ENCODE measurements at regions not wholly inside any gene's neighbourhood (a gene's known extent, or its start where the extent isn't known, plus 50 kb on each side); places are given as distances from the start of the nearest gene placed in this dataset.

GRCh38 chr1:96361961-96362360, 359.6 kb upstream of the PTBP2 start:
- Mint-ChIP-seq H3K27me3 (peaks cover 22% of the 10 kb centered on the region), H3K4me3 (no peak overlapping the region), H3K4me1 (peaks cover 18% of the 10 kb centered on the region), H3K27ac (no peak overlapping the region), H3K9me3 (peaks cover 0 to 5% of the 10 kb centered on the region in 2 donors)
- ATAC-seq (no peak), DNase-seq (no peak)

- H3K27ac Mint-ChIP-seq: peak overlapping the region; percentile 48 to 50
- ATAC-seq: peak; percentile 99
- no peak overlapping the region for H3K4me3 Mint-ChIP-seq
Observed at GRCh38 chr1:96362623-96363022, 359.0 kb upstream of the PTBP2 start.

GRCh38 chr1:96363826-96364225, 357.8 kb upstream of the PTBP2 start:
- Mint-ChIP-seq H3K9me3 (peaks cover 0 to 5% of the 10 kb centered on the region in 2 donors), H3K4me1 (peaks cover 18% of the 10 kb centered on the region)

More at GRCh38 chr1:96362623-96363022, 359.0 kb upstream of the PTBP2 start:
- Mint-ChIP-seq H3K9me3 (peaks cover 0 to 5% of the 10 kb centered on the region in 2 donors), H3K27me3 (peaks cover 22% of the 10 kb centered on the region), H3K4me1 (peaks cover 18% of the 10 kb centered on the region)
- DNase-seq: peak; percentile 6 to 13

GRCh38 chr1:96364576-96364975, 357.0 kb upstream of the PTBP2 start:
- Mint-ChIP-seq H3K27ac (no peak overlapping the region), H3K9me3 (peaks cover 0 to 5% of the 10 kb centered on the region in 2 donors), H3K4me1 (peaks cover 18% of the 10 kb centered on the region), H3K4me3 (no peak overlapping the region), H3K27me3 (peaks cover 22% of the 10 kb centered on the region)
- DNase-seq (no peak), ATAC-seq (no peak)

More at GRCh38 chr1:96363826-96364225, 357.8 kb upstream of the PTBP2 start:
- Mint-ChIP-seq H3K4me3 (no peak overlapping the region), H3K27ac (no peak overlapping the region), H3K27me3 (peaks cover 22% of the 10 kb centered on the region)
- DNase-seq: no peak
- ATAC-seq: no peak

GRCh38 chr1:96365076-96365475, 356.5 kb upstream of the PTBP2 start:
- no peak overlapping the region for H3K4me3 Mint-ChIP-seq
- no peak for ATAC-seq
- DNase-seq: no peak
- peaks cover 18% of the 10 kb centered on the region for H3K4me1 Mint-ChIP-seq
- no peak overlapping the region for H3K27ac Mint-ChIP-seq
- peaks cover 0 to 5% of the 10 kb centered on the region in 2 donors for H3K9me3 Mint-ChIP-seq
- H3K27me3 Mint-ChIP-seq: peaks cover 21% of the 10 kb centered on the region

GRCh38 chr1:96365596-96366390, 355.8 kb upstream of the PTBP2 start:
- Mint-ChIP-seq H3K4me3 (no peak overlapping the region), H3K27me3 (peaks cover 14% of the 10 kb centered on the region), H3K4me1 (peaks cover 18% of the 10 kb centered on the region), H3K9me3 (peaks cover 0 to 5% of the 10 kb centered on the region in 2 donors), H3K27ac (no peak overlapping the region)
- DNase-seq (no peak), ATAC-seq (no peak)

- DNase-seq: no peak
- ATAC-seq: no peak
- no peak overlapping the region for H3K27ac Mint-ChIP-seq
Observed at GRCh38 chr1:96366516-96366915, 355.1 kb upstream of the PTBP2 start.

GRCh38 chr1:96367791-96368190, 353.8 kb upstream of the PTBP2 start:
- DNase-seq (no peak), ATAC-seq (no peak)
- Mint-ChIP-seq H3K9me3 (peaks cover 0 to 5% of the 10 kb centered on the region in 2 donors), H3K27me3 (peaks cover 5% of the 10 kb centered on the region), H3K27ac (no peak overlapping the region), H3K4me1 (peaks cover 8% of the 10 kb centered on the region), H3K4me3 (no peak overlapping the region)

More at GRCh38 chr1:96366516-96366915, 355.1 kb upstream of the PTBP2 start:
- H3K4me1 Mint-ChIP-seq: peaks cover 18% of the 10 kb centered on the region
- peaks cover 7% of the 10 kb centered on the region for H3K27me3 Mint-ChIP-seq
- H3K4me3 Mint-ChIP-seq: no peak overlapping the region
- H3K9me3 Mint-ChIP-seq: peaks cover 0 to 5% of the 10 kb centered on the region in 2 donors

GRCh38 chr1:96370757-96371156, 350.8 kb upstream of the PTBP2 start:
- Mint-ChIP-seq H3K4me1 (no peaks in the 10 kb centered on the region), H3K4me3 (no peak overlapping the region), H3K27me3 (no peaks in the 10 kb centered on the region), H3K27ac (no peak overlapping the region), H3K9me3 (no peaks in the 10 kb centered on the region)
- ATAC-seq: no peak
- DNase-seq: no peak

- H3K4me3 Mint-ChIP-seq: no peak overlapping the region
- ATAC-seq (no peak), DNase-seq (no peak)
- no peaks in the 10 kb centered on the region for H3K4me1 Mint-ChIP-seq
- H3K9me3 Mint-ChIP-seq: peaks cover 0 to 12% of the 10 kb centered on the region in 2 donors
- no peaks in the 10 kb centered on the region for H3K27me3 Mint-ChIP-seq
- no peak overlapping the region for H3K27ac Mint-ChIP-seq
Observed at GRCh38 chr1:96372881-96373280, 348.7 kb upstream of the PTBP2 start.

- Mint-ChIP-seq H3K9me3 (peaks cover 4 to 12% of the 10 kb centered on the region in 2 donors), H3K27ac (no peak overlapping the region)
- ATAC-seq: no peak
Observed at GRCh38 chr1:96374076-96374762, 347.4 kb upstream of the PTBP2 start.

GRCh38 chr1:96376846-96377245, 344.7 kb upstream of the PTBP2 start:
- H3K27ac Mint-ChIP-seq: no peak overlapping the region
- ATAC-seq (no peak), DNase-seq (no peak)
- peaks cover 4 to 12% of the 10 kb centered on the region in 2 donors for H3K9me3 Mint-ChIP-seq
- no peaks in the 10 kb centered on the region for H3K27me3 Mint-ChIP-seq
- H3K4me3 Mint-ChIP-seq: no peak overlapping the region
- no peaks in the 10 kb centered on the region for H3K4me1 Mint-ChIP-seq

More at GRCh38 chr1:96374076-96374762, 347.4 kb upstream of the PTBP2 start:
- Mint-ChIP-seq H3K4me1 (no peaks in the 10 kb centered on the region), H3K27me3 (no peaks in the 10 kb centered on the region), H3K4me3 (no peak overlapping the region)
- DNase-seq: no peak

- H3K9me3 Mint-ChIP-seq: peaks cover 4 to 18% of the 10 kb centered on the region in 2 donors
- DNase-seq (no peak), ATAC-seq (no peak)
- H3K4me1 Mint-ChIP-seq: no peaks in the 10 kb centered on the region
- H3K4me3 Mint-ChIP-seq: no peak overlapping the region
- no peaks in the 10 kb centered on the region for H3K27me3 Mint-ChIP-seq
- H3K27ac Mint-ChIP-seq: no peak overlapping the region
Observed at GRCh38 chr1:96384611-96385010, 337.0 kb upstream of the PTBP2 start.

- DNase-seq: no peak
- no peak overlapping the region for H3K27ac Mint-ChIP-seq
- no peak overlapping the region for H3K4me3 Mint-ChIP-seq
- peaks cover 9 to 11% of the 10 kb centered on the region in 2 donors for H3K9me3 Mint-ChIP-seq
- H3K27me3 Mint-ChIP-seq: no peaks in the 10 kb centered on the region
- no peaks in the 10 kb centered on the region for H3K4me1 Mint-ChIP-seq
- ATAC-seq: no peak
Observed at GRCh38 chr1:96387785-96388184, 333.8 kb upstream of the PTBP2 start.

GRCh38 chr1:96388421-96389310, 332.9 kb upstream of the PTBP2 start:
- Mint-ChIP-seq H3K27me3 (no peaks in the 10 kb centered on the region), H3K4me1 (no peaks in the 10 kb centered on the region), H3K27ac (no peak overlapping the region), H3K9me3 (peaks cover 6 to 9% of the 10 kb centered on the region in 2 donors), H3K4me3 (no peak overlapping the region)
- ATAC-seq: no peak
- DNase-seq: no peak

Measured in stimulated activated naive CD8-positive, alpha-beta T cell treated with anti-CD3 and anti-CD28 coated beads, Interleukin-15, amount 100 ng/mL, for 72 hours (primary cell).